Mucosa of descending colon (tissue), 3 donors: ENCODE measurements at regions not wholly inside any gene's neighbourhood (a gene's known extent, or its start where the extent isn't known, plus 50 kb on each side); places are given as distances from the start of the nearest gene placed in this dataset.

Source experiments
- ATAC-seq: fragments of 200-7000 bp; cut with Tn5 transposase; one replicate; pipeline ENCODE4 v1.9.1; 2020; ENCODE audit warnings: mild to moderate bottlenecking, moderate library complexity
- DNase-seq, 3 donors: peaks; one replicate each; pipeline ENCODE4 v3.0.0-alpha.2; 2020
- H3K36me3 ChIP-seq: fragments of 200-600 bp; one replicate; pipeline ENCODE4 v1.8.0; 2021; ENCODE audit warnings: low read depth, mild to moderate bottlenecking
- H3K4me1 ChIP-seq: fragments of 200-600 bp; one replicate; pipeline ENCODE4 v1.8.0; 2021; ENCODE audit warnings: low read depth, mild to moderate bottlenecking
- H3K4me3 ChIP-seq: fragments of 200-600 bp; one replicate; pipeline ENCODE4 v1.8.0; 2021; ENCODE audit warnings: mild to moderate bottlenecking
- H3K9me3 ChIP-seq: fragments of 200-600 bp; one replicate; pipeline ENCODE4 v1.8.0; 2021; ENCODE audit warnings: mild to moderate bottlenecking
- CTCF ChIP-seq: fragments of 200-600 bp; IDR thresholded peaks from one replicate; pipeline ENCODE4 v1.8.0; 2022; ENCODE audit warnings: antibody characterized with exemption, mild to moderate bottlenecking
- intact Hi-C, 2 donors: fragments of 100-400 bp; cut with DNase I in 1 of 2; cut with micrococcal nuclease in 1 of 2; formaldehyde crosslinking; loops; one replicate each; pipeline versions ENCODE4 v1.11.0 to v1.11.1; 2022; cut with DNase I, micrococcal nuclease
- donor health status: DM: no; HTN: no; CAD: no; lungs with moderate emphysema.
- donor health status: DM: no; HTN: no; CAD: no.
- donor health status: DM: no; HTN: yes; CAD: no.

- Histone ChIP-seq H3K36me3 (no peaks in the 10 kb centered on the region), H3K4me3 (no peak overlapping the region), H3K9me3 (no peaks in the 10 kb centered on the region), H3K4me1 (no peaks in the 10 kb centered on the region)
- no peak for ATAC-seq
- intact Hi-C loops = no loop called here
- no peak for TF ChIP-seq CTCF
- no peak for DNase-seq
Observed at GRCh38 chr11:27248576-27249509, 114.2 kb downstream of the CCDC34 start.

GRCh38 chr11:27247660-27248059 is 115.4 kb downstream of the CCDC34 start:
- DNase-seq (no peak), ATAC-seq (no peak)
- no peaks in the 10 kb centered on the region for H3K4me1 ChIP-seq
- no peak overlapping the region for H3K4me3 ChIP-seq
- no peaks in the 10 kb centered on the region for H3K36me3 ChIP-seq
- intact Hi-C loops = no loop called here
- no peak for TF ChIP-seq CTCF
- H3K9me3 ChIP-seq = no peaks in the 10 kb centered on the region

- intact Hi-C loops = no loop called here
- no peaks in the 10 kb centered on the region for H3K4me1 ChIP-seq
- peak; percentile 79 for ATAC-seq
- no peaks in the 10 kb centered on the region for H3K36me3 ChIP-seq
- H3K9me3 ChIP-seq = no peaks in the 10 kb centered on the region
- DNase-seq = no peak
- H3K4me3 ChIP-seq = no peak overlapping the region
- TF ChIP-seq CTCF = no peak
Observed at GRCh38 chr11:27246925-27247324, 116.1 kb downstream of the CCDC34 start.

- Histone ChIP-seq H3K4me3 (no peak overlapping the region), H3K4me1 (no peaks in the 10 kb centered on the region), H3K9me3 (no peaks in the 10 kb centered on the region), H3K36me3 (no peaks in the 10 kb centered on the region)
- ATAC-seq (no peak), DNase-seq (no peak)
- intact Hi-C loops = no loop called here
- no peak for TF ChIP-seq CTCF
Observed at GRCh38 chr11:27244900-27245299, 118.1 kb downstream of the CCDC34 start.

- peaks cover 7% of the 10 kb centered on the region for H3K4me1 ChIP-seq
- no peaks in the 10 kb centered on the region for H3K36me3 ChIP-seq
- H3K9me3 ChIP-seq = no peaks in the 10 kb centered on the region
- intact Hi-C loops = no loop called here
- no peak for TF ChIP-seq CTCF
- DNase-seq (no peak), ATAC-seq (no peak)
- no peak overlapping the region for H3K4me3 ChIP-seq
Observed at GRCh38 chr11:27242591-27242990, 120.4 kb downstream of the CCDC34 start.
